ENCODE measurements at regions not wholly inside any gene's neighbourhood (a gene's known extent, or its start where the extent isn't known, plus 50 kb on each side); places are given as distances from the start of the nearest gene placed in this dataset.
"Not testable (repeated sequence)": the region's sequence is repeated elsewhere in the genome, so short reads cannot be mapped to it uniquely, and the experiment has no call there.

- TF ChIP-seq CTCF (conservative IDR thresholded peaks at IDR 0.05; ENCODE audit: low read length); EZH2phosphoT487 (IDR thresholded peaks at IDR 0.05; ENCODE audit: borderline replicate concordance): not testable (repeated sequence)
These were observed 961.6 kb downstream of the LTN1 start for GRCh38 chr21:28031066-28031465.

Data from Loucy (cell line).